ENCODE measurements at regions not wholly inside any gene's neighbourhood (a gene's known extent, or its start where the extent isn't known, plus 50 kb on each side); places are given as distances from the start of the nearest gene placed in this dataset.

GRCh38 chr5:50975840-50976239, 309.4 kb downstream of the PARP8 start:
- TF ChIP-seq CTCF (IDR thresholded peaks at IDR 0.05; ENCODE audit: low read depth, low read length) (no peak), POLR2A (IDR thresholded peaks at IDR 0.05; ENCODE audit: extremely low read depth, insufficient read length) (no peak), MAX (IDR thresholded peaks at IDR 0.05; ENCODE audit: low read depth, low read length) (no peak)

Data from NB4 (cell line).